Upper lobe of left lung (tissue), 4 donors: ENCODE measurements at regions not wholly inside any gene's neighbourhood (a gene's known extent, or its start where the extent isn't known, plus 50 kb on each side); places are given as distances from the start of the nearest gene placed in this dataset.

ENCODE experiments used
- EP300 ChIP-seq, 4 donors: sonication (generic); formaldehyde crosslinking; IDR thresholded peaks; one replicate each; pipeline ENCODE4 v1.5.1; 2017; ENCODE audit warnings: antibody characterized with exemption in 4 of 4, control low read depth in 2 of 4
- POLR2A ChIP-seq, 4 donors: fragments of 450-650 bp; IDR thresholded peaks; one replicate each; pipeline ENCODE4 v1.5.1; 2016 to 2017; ENCODE audit warnings: antibody characterized with exemption in 4 of 4, mild to moderate bottlenecking in 2 of 4
- POLR2AphosphoS5 ChIP-seq, 2 donors: sonication (generic); formaldehyde crosslinking; IDR thresholded peaks; one replicate each; pipeline ENCODE4 v1.5.1; 2017; ENCODE audit warnings: antibody characterized with exemption in 2 of 2
- TF ChIP-seq, protein P1 (sequence below), 6 experiments: fragments of 450-650 bp in 4 of 6; fragments of 200-600 bp in 2 of 6; sonication (generic) in 2 of 6; IDR thresholded peaks; one replicate each; pipeline ENCODE4 v1.5.1; 2016 to 2019; ENCODE audit warnings: antibody characterized with exemption in 6 of 6

DNA sequence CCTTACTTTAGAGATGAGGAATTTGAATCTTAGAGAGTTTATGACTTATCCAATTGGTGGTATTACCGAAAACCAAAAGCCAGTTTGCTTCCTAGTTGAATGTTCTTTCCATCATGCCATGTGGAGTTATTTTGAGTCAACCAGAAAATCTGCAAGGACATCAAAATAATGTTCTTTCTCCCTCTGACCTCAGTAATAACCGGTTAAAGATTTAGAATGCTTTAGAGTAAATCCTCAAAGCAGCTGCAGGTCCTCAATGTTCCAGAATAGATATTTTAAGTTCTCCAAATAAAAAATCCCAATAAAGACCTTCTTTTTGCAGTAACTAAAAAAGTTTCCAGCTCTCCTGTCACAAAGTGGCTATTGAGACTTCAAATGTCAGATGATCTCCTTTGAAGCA is 396.6 kb downstream of the ADAMTS20 start:
- TF ChIP-seq POLR2A (IDR thresholded peaks at IDR 0.05) (no peak), POLR2AphosphoS5 (IDR thresholded peaks at IDR 0.05) (no peak), EP300 (IDR thresholded peaks at IDR 0.05) (no peak)
- TF ChIP-seq, protein P1, sequence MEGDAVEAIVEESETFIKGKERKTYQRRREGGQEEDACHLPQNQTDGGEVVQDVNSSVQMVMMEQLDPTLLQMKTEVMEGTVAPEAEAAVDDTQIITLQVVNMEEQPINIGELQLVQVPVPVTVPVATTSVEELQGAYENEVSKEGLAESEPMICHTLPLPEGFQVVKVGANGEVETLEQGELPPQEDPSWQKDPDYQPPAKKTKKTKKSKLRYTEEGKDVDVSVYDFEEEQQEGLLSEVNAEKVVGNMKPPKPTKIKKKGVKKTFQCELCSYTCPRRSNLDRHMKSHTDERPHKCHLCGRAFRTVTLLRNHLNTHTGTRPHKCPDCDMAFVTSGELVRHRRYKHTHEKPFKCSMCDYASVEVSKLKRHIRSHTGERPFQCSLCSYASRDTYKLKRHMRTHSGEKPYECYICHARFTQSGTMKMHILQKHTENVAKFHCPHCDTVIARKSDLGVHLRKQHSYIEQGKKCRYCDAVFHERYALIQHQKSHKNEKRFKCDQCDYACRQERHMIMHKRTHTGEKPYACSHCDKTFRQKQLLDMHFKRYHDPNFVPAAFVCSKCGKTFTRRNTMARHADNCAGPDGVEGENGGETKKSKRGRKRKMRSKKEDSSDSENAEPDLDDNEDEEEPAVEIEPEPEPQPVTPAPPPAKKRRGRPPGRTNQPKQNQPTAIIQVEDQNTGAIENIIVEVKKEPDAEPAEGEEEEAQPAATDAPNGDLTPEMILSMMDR (IDR thresholded peaks at IDR 0.05) = no peak
